ENCODE measurements at regions not wholly inside any gene's neighbourhood (a gene's known extent, or its start where the extent isn't known, plus 50 kb on each side); places are given as distances from the start of the nearest gene placed in this dataset.

- H3K4me3 ChIP-seq (ENCODE audit: low read depth, low read length), result no peak overlapping the region
- DNase-seq (ENCODE audit: low read depth), result no peak
Measured at GRCh38 chr13:74306496-74306895, 172.3 kb upstream of the KLF12 start.

GRCh38 chr13:74305876-74306275 lies 171.7 kb upstream of the KLF12 start:
- no peak for DNase-seq (ENCODE audit: low read depth)
- H3K4me3 ChIP-seq (ENCODE audit: low read depth, low read length), result no peak overlapping the region

- H3K4me3 ChIP-seq (ENCODE audit: low read depth, low read length), result no peak overlapping the region
- DNase-seq (ENCODE audit: low read depth), result peak; percentile 31
Measured at GRCh38 chr13:74301258-74301935, 167.2 kb upstream of the KLF12 start.

GRCh38 chr13:74300162-74300561 lies 166.0 kb upstream of the KLF12 start:
- DNase-seq (ENCODE audit: low read depth), result no peak
- H3K4me3 ChIP-seq (ENCODE audit: low read depth, low read length), result no peak overlapping the region

GRCh38 chr13:74299721-74300120 lies 165.5 kb upstream of the KLF12 start:
- H3K4me3 ChIP-seq (ENCODE audit: low read depth, low read length), result no peak overlapping the region
- no peak for DNase-seq (ENCODE audit: low read depth)

- no peak for DNase-seq (ENCODE audit: low read depth)
- no peak overlapping the region for H3K4me3 ChIP-seq (ENCODE audit: low read depth, low read length)
Measured at GRCh38 chr13:74298923-74299322, 164.7 kb upstream of the KLF12 start.

- DNase-seq (ENCODE audit: low read depth), result peak; percentile 86
- H3K4me3 ChIP-seq (ENCODE audit: low read depth, low read length), result no peak overlapping the region
Measured at GRCh38 chr13:74289861-74290773, 155.9 kb upstream of the KLF12 start.

GRCh38 chr13:74289107-74289506 lies 154.9 kb upstream of the KLF12 start:
- no peak for DNase-seq (ENCODE audit: low read depth)
- no peak overlapping the region for H3K4me3 ChIP-seq (ENCODE audit: low read depth, low read length)

- no peak for DNase-seq (ENCODE audit: low read depth)
- peak overlapping the region; percentile 19 for H3K4me3 ChIP-seq (ENCODE audit: low read depth, low read length)
Measured at GRCh38 chr13:74288361-74288911, 154.2 kb upstream of the KLF12 start.

GRCh38 chr13:74287724-74288169 lies 153.5 kb upstream of the KLF12 start:
- DNase-seq (ENCODE audit: low read depth), result peak; percentile 56
- no peak overlapping the region for H3K4me3 ChIP-seq (ENCODE audit: low read depth, low read length)

- H3K4me3 ChIP-seq (ENCODE audit: low read depth, low read length), result no peak overlapping the region
- peak; percentile 15 for DNase-seq (ENCODE audit: low read depth)
Measured at GRCh38 chr13:74280795-74281490, 146.7 kb upstream of the KLF12 start.

GRCh38 chr13:74280093-74280794 lies 146.0 kb upstream of the KLF12 start:
- DNase-seq (ENCODE audit: low read depth), result no peak
- H3K4me3 ChIP-seq (ENCODE audit: low read depth, low read length), result no peak overlapping the region

- H3K4me3 ChIP-seq (ENCODE audit: low read depth, low read length), result no peak overlapping the region
- no peak for DNase-seq (ENCODE audit: low read depth)
Measured at GRCh38 chr13:74278901-74279300, 144.7 kb upstream of the KLF12 start.

- H3K4me3 ChIP-seq (ENCODE audit: low read depth, low read length), result no peak overlapping the region
Measured at GRCh38 chr13:74274916-74275315, 140.7 kb upstream of the KLF12 start.

GRCh38 chr13:74273581-74273980 lies 139.4 kb upstream of the KLF12 start:
- no peak for DNase-seq (ENCODE audit: low read depth)
- no peak overlapping the region for H3K4me3 ChIP-seq (ENCODE audit: low read depth, low read length)

More at GRCh38 chr13:74274916-74275315, 140.7 kb upstream of the KLF12 start:
- no peak for DNase-seq (ENCODE audit: low read depth)

- no peak for DNase-seq (ENCODE audit: low read depth)
Measured at GRCh38 chr13:74272826-74273225, 138.6 kb upstream of the KLF12 start.

GRCh38 chr13:74270018-74270417 lies 135.8 kb upstream of the KLF12 start:
- no peak overlapping the region for H3K4me3 ChIP-seq (ENCODE audit: low read depth, low read length)
- DNase-seq (ENCODE audit: low read depth), result no peak

More at GRCh38 chr13:74272826-74273225, 138.6 kb upstream of the KLF12 start:
- H3K4me3 ChIP-seq (ENCODE audit: low read depth, low read length), result no peak overlapping the region

- no peak overlapping the region for H3K4me3 ChIP-seq (ENCODE audit: low read depth, low read length)
- DNase-seq (ENCODE audit: low read depth), result no peak
Measured at GRCh38 chr13:74266861-74267260, 132.7 kb upstream of the KLF12 start.

GRCh38 chr13:74266309-74266708 lies 132.1 kb upstream of the KLF12 start:
- no peak for DNase-seq (ENCODE audit: low read depth)

More at GRCh38 chr13:74266309-74266708, 132.1 kb upstream of the KLF12 start:
- H3K4me3 ChIP-seq (ENCODE audit: low read depth, low read length), result no peak overlapping the region

All from skeletal muscle cell (primary cell).